GM18511 (cell line): ENCODE measurements at regions not wholly inside any gene's neighbourhood (a gene's known extent, or its start where the extent isn't known, plus 50 kb on each side); places are given as distances from the start of the nearest gene placed in this dataset.

ENCODE experiments used
- ATAC-seq: cut with Tn5 transposase; IDR thresholded peaks from one replicate; pipeline ENCODE4 v1.9.1; 2021; ENCODE audit warnings: mild to moderate bottlenecking, moderate library complexity; ENCODE audit not compliant: unreplicated experiment

DNA sequence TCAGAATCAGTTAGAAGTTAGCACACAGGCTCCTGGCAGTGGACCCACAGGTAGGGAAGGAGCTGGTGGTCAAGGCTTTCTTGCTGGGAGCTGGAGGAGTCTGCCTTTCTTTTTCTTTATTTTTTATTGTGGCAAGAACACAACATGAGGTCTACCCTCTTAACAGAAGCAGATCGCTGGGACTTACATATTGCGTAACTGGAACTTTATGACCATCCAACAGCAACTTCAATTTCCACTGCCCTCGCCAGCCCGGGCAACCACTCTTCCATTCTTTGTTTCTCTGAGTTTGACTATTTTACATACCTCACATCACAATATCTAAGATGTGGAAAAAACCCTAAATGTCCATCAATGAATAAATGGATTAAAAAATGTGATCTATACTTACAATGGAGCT lies 147.8 kb upstream of the AJAP1 start:
- ATAC-seq: no peak

DNA sequence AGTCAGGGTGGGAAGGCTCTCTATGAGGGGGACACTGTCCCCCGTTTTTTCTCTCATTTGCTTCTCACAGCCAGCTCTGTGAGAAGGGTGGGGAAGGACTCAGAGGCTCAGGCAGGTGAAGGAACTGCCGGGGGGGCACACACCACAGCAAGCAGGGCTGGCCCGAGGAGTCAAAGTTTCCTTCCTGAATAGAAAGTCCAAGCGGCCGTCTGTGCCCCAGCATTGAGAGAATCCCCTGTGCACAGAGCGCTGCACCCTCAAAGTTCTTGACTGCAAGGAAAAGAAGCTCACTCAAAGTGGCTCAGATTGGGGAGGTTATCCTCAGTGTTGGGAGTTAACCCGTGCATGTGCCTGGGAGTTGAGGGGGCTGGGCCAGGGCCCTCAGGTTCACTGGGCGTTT lies 145.2 kb upstream of the AJAP1 start:
- ATAC-seq: no peak

DNA sequence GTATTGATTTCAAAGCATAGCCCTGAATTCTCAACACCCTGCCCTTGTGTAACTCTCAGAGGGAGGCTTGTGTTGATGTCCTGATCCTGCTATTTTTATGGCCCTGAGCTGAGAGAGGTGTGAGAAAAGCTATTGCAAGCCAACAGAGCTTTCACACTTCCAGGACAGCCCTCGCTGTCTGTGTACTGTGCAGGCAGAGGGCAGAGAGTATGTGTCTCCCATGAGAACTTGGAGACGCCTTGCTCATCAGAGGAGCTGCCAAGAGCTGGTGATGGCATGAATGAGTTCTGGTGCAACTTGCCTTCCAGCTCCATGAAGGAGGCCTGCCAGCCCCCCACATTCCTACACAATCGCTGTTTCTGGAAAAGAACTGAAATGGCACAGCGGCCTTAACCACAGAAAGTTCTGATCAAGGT lies 144.1 kb upstream of the AJAP1 start:
- ATAC-seq: no peak

DNA sequence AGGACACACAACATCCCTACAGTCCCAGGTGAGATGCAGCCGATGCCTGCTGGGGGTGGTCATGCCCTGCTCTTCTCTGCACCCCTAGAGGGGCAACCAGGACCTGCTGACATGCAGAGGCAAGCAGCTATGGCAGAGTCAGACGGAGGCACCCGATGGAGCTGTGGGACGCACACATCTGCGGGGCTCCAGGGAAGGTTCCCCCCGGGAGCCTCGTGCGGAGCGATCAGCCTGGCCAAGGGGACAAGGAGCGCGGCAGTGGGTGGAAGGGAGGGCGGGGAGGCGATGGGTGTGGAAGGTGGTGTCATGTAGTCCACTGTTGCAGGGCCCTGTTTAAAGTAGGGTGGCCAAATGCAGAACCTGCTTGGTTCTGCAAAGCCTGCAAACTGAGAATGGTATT lies 143.0 kb upstream of the AJAP1 start:
- no peak for ATAC-seq

DNA sequence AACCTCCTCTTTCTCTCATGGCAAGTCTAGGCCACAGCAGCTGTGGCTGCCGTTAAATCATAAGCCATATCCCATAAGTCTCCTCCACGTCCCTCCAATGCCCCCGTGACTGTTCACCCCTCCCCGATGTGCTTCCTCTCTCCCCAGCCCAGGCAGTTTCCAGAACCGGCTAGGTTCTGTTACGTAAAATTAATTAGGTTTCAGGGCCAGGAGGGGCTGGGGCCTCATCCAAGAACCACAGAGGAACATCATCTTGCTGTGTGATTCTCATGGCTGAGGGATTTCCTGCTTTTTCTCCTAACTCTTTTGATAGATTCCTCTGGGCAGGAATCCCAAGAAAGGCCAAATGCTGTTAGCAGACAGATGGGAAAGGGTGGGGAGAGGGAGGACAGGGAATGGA lies 141.8 kb upstream of the AJAP1 start:
- ATAC-seq: no peak

DNA sequence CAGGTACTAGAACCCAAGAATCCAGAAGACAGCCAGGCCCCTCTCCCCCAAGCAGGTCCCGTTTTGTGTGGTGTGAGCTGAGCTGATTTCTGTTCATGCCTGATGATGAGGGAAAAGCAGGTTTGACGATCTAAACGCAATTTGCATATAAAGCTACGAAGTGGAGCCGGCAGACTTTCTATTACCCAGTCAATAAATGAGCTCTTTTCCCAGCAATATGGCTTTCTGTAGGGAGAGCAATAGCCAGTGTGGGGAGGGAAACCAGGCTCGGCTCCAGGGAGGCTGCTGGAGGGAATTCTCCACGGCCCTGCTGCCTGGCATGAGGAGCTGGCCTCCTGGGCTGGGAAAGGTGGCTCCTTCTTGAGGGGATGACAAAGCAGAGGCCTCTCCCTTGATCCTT lies 140.7 kb upstream of the AJAP1 start:
- no peak for ATAC-seq

DNA sequence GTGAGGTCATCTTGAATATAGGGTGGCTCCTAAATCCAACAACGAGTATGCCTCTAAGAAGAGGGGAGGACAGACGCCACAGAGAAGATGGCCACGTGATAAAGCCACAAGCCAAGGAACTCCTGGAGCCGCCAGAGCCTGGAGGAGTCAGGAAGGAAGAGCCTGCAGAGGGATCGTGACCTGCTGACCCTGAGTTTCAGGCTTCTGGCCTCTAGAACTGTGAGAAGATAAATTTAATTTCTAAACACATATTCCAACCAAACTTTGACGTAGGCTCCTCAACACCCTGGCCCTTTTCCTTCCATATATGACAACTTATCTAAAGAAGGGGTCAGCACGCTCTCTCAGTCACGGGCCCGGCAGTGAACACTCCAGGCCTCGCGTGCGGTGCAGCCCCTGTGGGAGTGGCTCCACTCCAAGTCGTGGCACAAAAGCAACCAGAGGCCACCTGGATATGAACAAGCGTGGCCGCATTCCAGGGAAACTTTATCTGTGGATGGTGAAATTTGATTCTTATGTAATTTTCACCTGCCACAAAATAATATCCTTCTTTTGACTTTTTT lies 138.6 kb upstream of the AJAP1 start:
- ATAC-seq: no peak

DNA sequence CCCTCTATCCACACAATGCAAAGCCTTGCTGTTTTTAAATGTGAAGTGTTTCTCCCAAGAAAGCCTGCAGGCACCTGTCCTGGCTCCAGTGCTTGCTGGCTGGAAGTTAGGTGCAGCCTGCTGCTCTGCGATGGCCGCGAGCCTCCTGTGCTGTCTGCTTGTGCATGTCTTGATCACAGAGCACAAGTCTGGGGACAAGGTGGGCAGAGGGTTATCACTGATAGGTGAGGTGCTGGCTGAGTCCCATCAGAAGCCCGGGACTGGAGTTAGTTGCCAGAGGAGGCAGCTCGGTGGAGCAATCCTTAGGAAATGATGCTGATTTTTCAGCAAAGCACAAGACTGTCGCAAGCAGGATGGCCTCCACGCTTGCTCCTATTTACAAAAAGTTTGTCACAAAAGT lies 137.8 kb upstream of the AJAP1 start:
- ATAC-seq: no peak

DNA sequence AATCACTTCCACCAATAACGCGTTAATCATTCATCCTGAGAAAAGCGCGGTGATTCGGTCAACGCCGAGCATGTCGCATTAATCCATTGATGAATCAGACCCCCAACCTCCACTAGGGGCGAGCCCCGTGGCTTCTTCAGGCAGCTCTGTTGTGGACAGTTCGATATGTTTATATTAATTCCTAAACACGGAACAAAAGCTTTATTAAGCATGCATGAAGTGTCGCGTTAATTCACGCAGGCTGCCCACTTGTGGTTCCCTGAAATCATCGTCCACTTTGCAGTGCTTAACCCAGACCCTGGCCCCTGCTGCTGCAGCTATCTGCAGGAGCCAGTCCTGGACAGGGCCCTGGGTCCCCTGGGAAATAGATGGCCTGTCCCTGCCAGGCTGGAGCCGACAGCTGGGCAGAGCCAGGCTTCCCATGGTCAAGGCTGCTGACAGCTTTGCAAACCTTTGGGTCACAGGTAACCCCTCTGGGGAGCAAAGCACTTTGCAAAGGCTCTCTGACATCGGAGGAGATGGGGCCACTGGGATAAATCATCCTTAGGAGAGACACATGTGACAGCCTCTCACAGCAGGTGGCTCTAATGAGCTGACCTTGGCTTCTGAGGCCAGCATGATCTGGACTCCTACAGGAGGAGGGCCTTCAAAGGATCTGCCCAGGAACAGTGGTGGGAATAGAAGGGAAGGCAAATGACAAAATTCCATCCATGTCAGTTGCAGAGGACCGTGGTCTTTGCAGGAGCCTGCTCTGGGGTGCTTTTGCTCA lies 137.0 kb upstream of the AJAP1 start:
- no peak for ATAC-seq

DNA sequence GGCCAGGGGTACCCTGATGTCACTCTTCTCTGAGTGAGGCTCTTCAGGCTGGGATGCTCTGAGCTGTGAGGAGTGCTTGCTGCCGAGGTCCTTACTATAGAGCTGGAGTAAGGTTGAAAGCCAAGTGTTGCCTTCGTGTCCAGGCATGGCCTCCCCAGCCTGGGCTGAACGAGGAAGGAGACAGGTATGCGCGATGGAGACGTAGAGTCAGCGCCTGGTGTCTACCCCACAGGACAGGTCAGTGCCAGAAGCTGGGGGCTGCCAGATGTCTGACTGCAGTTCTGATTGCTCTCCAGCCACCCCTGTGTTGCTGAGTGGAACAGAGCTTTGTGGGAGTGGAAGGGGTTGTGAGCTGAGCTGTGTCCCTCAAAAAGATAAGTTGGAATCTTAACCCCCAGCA lies 135.8 kb upstream of the AJAP1 start:
- no peak for ATAC-seq

DNA sequence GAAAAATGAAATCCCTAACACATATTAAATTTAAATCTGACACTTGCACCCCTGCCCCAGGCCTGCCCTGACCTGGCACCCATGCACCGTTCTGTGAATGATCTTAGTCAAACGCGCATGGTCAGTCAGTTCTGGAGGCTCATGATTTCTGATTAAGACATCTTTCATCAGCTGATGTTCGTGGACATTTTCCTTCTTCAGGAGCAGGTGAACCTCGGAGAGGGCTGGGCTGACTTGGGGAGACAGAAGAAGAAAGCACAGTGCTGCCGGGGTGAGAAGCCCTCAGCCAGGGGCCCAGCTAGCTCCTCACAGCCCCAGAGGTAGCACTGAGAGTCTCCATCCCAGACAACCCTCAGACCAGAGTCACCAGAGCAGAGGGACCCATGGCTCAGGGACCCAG lies 134.5 kb upstream of the AJAP1 start:
- ATAC-seq: no peak

DNA sequence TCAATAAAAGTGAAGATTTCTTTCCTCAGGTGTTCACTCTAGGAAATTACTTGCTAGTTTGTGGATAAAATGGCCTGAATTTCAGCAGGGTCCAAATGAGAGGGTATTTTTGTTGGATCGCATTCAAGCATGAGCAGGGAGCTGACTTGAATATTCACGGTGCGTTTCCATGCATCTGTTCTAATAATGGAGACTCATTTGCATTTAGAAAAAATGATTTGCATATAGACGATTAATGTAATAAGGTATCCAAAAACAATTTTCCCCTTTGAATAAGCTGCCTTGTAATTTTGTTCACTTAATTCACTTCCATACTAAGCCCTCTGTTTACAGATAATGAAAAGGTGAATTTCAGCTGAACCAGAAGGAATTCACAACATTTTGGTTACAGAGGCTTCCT lies 130.9 kb upstream of the AJAP1 start:
- no peak for ATAC-seq

DNA sequence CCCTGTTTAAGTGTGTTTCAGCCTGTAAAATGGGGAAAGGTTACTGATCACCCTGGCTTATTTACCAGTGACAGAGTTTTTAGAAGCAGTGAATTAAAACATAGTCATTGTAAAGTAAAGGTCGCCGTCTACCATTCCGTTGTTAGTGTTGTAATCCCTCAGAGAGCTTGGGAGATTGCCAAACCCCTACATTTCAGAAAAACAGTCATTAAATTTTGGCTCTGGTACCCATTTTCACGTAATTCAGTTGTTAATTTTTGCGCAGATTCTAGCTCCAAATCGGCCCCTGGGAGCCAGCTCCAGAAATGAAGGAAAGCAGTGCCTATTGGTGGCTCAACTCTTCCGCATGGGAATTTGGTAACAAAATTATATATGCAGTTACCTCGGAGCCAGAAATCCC lies 127.7 kb upstream of the AJAP1 start:
- ATAC-seq: no peak

DNA sequence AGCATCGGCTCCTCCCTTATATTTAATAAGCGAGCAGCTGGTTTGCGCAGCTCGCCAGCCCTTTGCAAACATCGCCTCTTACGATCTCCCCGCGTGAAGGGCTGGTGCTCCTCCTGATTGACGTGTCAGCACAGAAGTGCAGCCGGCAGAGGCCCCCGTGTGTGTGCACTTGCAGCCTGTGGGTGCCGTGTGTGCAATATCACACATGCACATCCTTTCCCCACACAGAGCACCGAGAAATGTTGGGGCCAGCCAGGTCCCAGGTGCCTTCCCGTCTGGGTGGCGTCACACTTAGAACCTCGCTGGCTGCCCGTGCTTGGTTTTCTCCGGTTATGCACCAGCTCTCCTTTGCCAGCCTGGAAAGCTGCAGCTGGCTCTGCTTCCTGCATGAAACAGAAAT lies 126.6 kb upstream of the AJAP1 start:
- ATAC-seq: no peak

DNA sequence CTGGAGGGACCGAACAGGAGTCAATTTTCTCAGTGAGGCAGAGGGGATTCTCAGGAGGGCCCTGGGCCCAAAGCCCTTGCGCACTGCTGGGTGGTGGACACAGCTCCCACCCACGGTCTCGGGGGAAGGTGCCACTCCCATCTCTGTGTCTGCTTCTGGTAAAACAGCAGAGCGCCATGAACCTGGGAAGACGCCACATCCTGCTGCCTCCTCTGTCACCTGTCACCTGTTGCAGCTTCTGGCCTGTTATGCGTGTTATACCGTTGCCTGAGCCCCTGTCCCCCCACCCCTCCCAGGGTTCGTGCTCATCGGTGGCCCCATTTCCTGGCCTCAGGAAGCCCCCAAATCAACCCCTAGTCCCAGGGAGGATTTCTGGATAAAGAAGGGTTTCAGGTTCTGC lies 125.8 kb upstream of the AJAP1 start:
- no peak for ATAC-seq

DNA sequence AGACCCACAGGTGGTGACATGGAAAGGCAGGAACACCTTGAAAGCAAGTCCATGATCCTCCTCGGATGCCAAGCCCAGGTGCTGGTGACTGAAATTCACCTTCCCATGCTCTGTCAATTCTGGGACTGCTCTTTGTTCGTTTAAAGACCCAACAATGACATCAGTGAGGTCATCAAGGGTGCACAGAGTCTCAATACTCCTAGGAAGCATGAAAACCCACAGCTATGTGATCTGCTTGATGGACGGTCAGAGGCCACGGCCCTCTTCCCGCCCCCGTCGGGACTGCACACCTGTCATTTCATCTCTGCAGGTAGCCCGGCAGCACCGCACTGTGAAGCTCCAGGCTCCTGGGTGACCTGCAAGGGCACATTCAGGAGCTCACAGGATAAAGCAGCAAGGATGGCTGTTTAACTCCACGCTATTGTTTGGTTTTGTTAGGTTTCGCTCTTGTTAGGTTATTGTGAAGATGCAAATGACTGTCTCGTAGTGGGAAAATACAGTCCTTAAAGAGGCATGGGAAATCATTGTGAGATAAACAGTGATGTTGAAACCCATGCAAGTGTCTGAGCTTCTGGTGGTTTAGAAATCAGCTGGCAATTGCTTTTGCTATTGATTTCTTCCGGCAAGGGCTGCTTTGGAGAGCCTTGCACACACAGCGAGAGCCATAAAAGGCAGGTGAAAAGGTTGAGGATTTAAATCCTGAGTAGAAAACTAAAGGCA lies 124.8 kb upstream of the AJAP1 start:
- ATAC-seq: no peak

DNA sequence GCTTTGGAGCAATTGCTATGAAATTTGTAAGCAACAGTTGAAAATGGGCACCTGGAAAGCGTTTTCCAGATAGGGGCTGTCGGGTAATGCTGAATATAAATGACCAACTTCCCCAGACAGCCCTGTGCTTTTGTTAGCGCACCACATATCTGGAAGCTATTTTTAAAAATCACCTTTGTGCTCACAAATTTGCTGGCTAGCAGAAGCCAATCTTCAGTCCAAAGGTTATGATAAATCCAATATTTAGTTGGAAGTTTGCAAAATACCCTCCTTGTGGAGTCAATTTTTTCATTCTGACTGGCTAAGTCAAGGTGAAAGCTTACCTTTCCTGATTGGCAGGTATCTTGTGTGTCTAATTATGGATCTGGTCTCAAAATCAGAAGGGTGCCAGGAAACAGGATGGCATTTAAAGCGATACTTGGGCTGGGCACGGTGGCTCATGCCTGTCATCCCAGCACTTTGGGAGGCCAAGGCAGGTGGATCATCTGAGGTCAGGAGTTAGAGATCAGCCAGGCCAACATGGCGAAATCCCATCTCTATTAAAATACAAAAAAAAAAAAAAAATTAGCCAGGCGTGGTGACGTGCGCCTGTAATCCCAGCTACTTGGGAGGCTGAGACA lies 124.1 kb upstream of the AJAP1 start:
- ATAC-seq: no peak

DNA sequence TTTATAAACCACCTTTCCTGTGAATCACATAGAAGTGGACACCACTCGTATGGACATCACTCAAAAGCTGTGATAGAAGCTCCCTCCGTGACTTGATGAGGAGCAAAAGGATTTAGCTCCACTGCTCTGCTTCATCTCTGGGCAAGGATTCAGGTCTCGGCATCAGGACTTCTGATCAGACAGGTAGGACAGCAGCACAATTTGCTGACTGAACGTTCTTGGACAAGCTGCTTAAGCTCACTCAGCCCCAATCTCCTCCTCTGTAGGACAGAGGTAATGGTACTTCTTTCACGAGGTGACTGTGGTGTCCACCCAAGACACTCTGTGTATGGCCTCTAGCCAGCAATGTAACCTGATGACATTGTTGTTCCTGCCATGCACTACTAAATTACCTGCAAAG lies 122.6 kb upstream of the AJAP1 start:
- ATAC-seq: no peak

DNA sequence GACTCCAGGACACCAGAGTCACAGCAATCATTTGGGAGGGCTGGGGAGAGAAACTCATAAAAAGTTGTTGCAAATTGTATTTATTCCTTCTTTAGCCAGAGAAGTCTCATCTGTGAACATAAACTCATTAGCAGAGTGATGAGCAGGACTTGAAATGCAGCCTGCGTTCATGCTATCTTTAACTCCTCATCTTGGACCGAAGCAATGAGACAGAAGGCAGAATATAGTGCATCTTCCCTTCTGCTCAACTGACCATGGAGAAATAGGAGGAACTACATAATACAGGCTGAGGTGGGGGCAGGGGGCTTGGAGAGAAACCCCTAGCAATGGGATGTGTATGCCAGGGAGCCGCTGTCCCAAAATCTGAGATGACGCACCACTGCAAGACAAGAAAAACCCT lies 121.8 kb upstream of the AJAP1 start:
- ATAC-seq: no peak

DNA sequence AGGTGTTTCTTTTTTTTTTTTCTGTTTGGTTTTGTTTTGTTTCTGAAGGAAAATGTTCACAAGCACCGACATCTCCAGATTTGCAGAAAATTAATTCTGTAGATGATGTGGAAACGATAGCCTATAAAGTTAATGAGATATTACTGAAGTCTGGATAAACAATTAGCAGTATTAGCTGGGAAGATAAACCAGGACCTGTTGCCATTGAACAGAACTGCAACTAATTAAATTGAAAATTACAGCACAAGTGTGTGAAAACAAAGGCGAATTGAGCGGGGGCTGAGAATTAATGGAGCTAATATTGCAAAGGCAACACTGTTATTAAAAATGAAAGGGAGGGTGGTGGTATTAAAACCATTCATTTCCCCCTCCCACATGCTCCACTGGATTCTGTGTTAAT lies 107.5 kb upstream of the AJAP1 start:
- no peak for ATAC-seq

DNA sequence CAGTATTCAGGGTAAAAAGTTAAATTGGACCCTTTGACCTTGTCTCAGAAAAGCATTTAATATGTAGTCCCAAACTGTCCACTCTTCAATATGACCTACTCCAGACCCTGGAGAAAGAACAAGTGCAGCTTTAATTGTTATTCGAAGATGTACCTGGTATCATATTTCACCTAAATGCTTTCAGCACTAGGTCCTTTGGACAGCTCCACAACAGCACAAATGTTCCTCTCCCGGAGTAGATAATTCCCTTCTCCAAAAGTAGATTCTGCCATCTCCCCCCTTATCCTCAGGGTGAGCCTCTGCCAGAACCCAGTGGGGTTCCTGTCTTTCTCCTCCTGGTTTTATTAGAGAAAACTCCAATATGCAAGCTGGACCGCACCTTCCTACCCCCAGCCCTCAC lies 104.5 kb upstream of the AJAP1 start:
- no peak for ATAC-seq

DNA sequence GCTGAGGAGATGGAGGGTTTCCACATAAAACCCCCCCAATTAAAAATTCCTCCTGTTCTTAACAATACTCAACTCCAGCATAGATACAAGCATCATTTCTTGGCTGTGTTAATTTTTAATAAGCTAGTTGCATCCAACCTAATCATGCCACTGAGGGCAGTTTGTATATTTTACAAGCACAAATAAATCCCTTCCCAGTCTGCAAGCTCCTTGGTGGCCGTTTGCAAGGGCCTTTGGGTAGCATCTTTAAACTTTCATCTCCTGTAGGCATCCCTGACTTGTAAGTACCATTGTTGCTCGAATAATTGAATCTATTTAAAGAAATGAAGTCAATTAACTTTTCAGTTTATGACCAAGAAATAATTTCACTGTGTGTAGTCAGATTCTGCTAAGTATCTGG lies 103.5 kb upstream of the AJAP1 start:
- ATAC-seq: no peak
